Tibial nerve (tissue), 4 donors: ENCODE measurements at regions not wholly inside any gene's neighbourhood (a gene's known extent, or its start where the extent isn't known, plus 50 kb on each side); places are given as distances from the start of the nearest gene placed in this dataset.

ENCODE experiments used
- EP300 ChIP-seq, 2 donors: sonication (generic); formaldehyde crosslinking; IDR thresholded peaks; one replicate each; pipeline ENCODE4 v1.6.1; 2017; ENCODE audit warnings: antibody characterized with exemption in 2 of 2, mild to moderate bottlenecking in 1 of 2
- TF ChIP-seq, protein P1 (sequence below), 5 experiments: fragments of 200-600 bp in 3 of 5; fragments of 450-650 bp in 2 of 5; sonication (generic) in 3 of 5; IDR thresholded peaks; one replicate each; pipeline ENCODE4 v1.5.1; 2016 to 2019; ENCODE audit warnings: antibody characterized with exemption in 5 of 5, mild to moderate bottlenecking in 3 of 5, moderate library complexity in 2 of 5

DNA sequence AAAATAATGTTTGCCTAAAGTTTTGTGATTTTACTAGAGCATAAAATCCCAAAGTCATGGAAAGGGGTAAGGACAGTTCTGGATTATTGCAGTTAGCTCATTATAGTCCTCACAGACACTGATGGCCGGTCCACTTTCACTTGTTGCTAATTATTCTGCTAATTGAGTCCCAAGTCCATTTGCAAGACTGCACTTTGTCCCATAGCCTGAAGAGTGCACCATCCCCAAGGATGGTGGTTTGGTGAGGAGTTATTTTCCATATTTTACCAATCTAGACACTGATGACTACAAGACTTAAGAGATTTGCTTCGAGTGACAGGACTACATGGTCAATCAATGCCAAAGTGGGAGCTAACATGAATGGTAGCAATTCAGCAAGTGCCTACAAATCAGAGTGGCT is 181.8 kb upstream of the CACNA2D1 start:
- TF ChIP-seq, protein P1, sequence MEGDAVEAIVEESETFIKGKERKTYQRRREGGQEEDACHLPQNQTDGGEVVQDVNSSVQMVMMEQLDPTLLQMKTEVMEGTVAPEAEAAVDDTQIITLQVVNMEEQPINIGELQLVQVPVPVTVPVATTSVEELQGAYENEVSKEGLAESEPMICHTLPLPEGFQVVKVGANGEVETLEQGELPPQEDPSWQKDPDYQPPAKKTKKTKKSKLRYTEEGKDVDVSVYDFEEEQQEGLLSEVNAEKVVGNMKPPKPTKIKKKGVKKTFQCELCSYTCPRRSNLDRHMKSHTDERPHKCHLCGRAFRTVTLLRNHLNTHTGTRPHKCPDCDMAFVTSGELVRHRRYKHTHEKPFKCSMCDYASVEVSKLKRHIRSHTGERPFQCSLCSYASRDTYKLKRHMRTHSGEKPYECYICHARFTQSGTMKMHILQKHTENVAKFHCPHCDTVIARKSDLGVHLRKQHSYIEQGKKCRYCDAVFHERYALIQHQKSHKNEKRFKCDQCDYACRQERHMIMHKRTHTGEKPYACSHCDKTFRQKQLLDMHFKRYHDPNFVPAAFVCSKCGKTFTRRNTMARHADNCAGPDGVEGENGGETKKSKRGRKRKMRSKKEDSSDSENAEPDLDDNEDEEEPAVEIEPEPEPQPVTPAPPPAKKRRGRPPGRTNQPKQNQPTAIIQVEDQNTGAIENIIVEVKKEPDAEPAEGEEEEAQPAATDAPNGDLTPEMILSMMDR (IDR thresholded peaks at IDR 0.05), result no peak
- no peak for TF ChIP-seq EP300 (IDR thresholded peaks at IDR 0.05)
